ENCODE measurements at regions not wholly inside any gene's neighbourhood (a gene's known extent, or its start where the extent isn't known, plus 50 kb on each side); places are given as distances from the start of the nearest gene placed in this dataset.

- DNase-seq, result no peak
- H3K36me3 Mint-ChIP-seq, result no peaks in the 10 kb centered on the region
- H3K27ac Mint-ChIP-seq, result no peak overlapping the region
- H3K27me3 Mint-ChIP-seq, result no peaks in the 10 kb centered on the region
- H3K9me3 Mint-ChIP-seq, result no peaks in the 10 kb centered on the region
- H3K4me3 Mint-ChIP-seq, result no peak overlapping the region
- H3K4me1 Mint-ChIP-seq, result no peaks in the 10 kb centered on the region
These were observed 456.6 kb upstream of the DYNLRB2 start for GRCh38 chr16:80084163-80084562.

GRCh38 chr16:80082906-80083305 is 457.9 kb upstream of the DYNLRB2 start:
- no peaks in the 10 kb centered on the region for H3K4me1 Mint-ChIP-seq

DNA sequence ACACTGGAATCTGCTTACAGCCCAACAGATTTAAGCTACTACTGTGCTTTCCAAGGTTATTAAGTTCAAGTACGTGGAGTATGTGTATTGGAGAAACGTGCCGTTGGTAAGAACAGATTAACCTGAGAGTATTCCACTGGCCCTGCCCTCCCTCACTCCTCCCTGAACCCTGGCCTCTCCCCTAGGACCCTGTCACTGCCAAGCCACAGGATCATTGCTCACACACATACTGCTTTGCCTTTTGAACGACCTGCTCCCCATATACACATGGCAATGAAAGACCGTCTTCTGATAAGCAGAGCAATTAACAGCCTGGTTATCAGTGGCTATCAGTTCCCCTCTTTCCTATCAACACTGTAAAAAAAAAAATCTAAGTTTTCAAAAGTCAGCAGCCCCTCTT is 458.9 kb upstream of the DYNLRB2 start:
- DNase-seq, result no peak
- Mint-ChIP-seq H3K27ac (no peak overlapping the region), H3K4me3 (no peak overlapping the region), H3K27me3 (no peaks in the 10 kb centered on the region), H3K4me1 (no peaks in the 10 kb centered on the region), H3K36me3 (no peaks in the 10 kb centered on the region), H3K9me3 (no peaks in the 10 kb centered on the region)

More at GRCh38 chr16:80082906-80083305, 457.9 kb upstream of the DYNLRB2 start:
- no peak for DNase-seq
- no peaks in the 10 kb centered on the region for H3K36me3 Mint-ChIP-seq
- no peaks in the 10 kb centered on the region for H3K9me3 Mint-ChIP-seq
- H3K4me3 Mint-ChIP-seq, result no peak overlapping the region
- no peak overlapping the region for H3K27ac Mint-ChIP-seq
- H3K27me3 Mint-ChIP-seq, result no peaks in the 10 kb centered on the region

GRCh38 chr16:80080287-80080851 is 460.4 kb upstream of the DYNLRB2 start:
- Mint-ChIP-seq H3K27me3 (no peaks in the 10 kb centered on the region), H3K36me3 (no peaks in the 10 kb centered on the region), H3K4me1 (no peaks in the 10 kb centered on the region), H3K9me3 (no peaks in the 10 kb centered on the region), H3K4me3 (no peak overlapping the region), H3K27ac (no peak overlapping the region)
- DNase-seq, result no peak

GRCh38 chr16:80079072-80079471 is 461.7 kb upstream of the DYNLRB2 start:
- H3K4me1 Mint-ChIP-seq, result no peaks in the 10 kb centered on the region
- no peaks in the 10 kb centered on the region for H3K27me3 Mint-ChIP-seq
- DNase-seq, result no peak
- H3K36me3 Mint-ChIP-seq, result no peaks in the 10 kb centered on the region
- H3K4me3 Mint-ChIP-seq, result no peak overlapping the region
- H3K27ac Mint-ChIP-seq, result no peak overlapping the region
- no peaks in the 10 kb centered on the region for H3K9me3 Mint-ChIP-seq

GRCh38 chr16:80077696-80078095 is 463.1 kb upstream of the DYNLRB2 start:
- Mint-ChIP-seq H3K9me3 (no peaks in the 10 kb centered on the region), H3K27ac (no peak overlapping the region), H3K27me3 (no peaks in the 10 kb centered on the region), H3K4me3 (no peak overlapping the region), H3K36me3 (no peaks in the 10 kb centered on the region), H3K4me1 (no peaks in the 10 kb centered on the region)
- DNase-seq, result no peak

GRCh38 chr16:80074329-80074728 is 466.5 kb upstream of the DYNLRB2 start:
- no peaks in the 10 kb centered on the region for H3K4me1 Mint-ChIP-seq
- no peaks in the 10 kb centered on the region for H3K36me3 Mint-ChIP-seq
- H3K9me3 Mint-ChIP-seq, result no peaks in the 10 kb centered on the region
- H3K27me3 Mint-ChIP-seq, result no peaks in the 10 kb centered on the region
- H3K27ac Mint-ChIP-seq, result no peak overlapping the region
- no peak overlapping the region for H3K4me3 Mint-ChIP-seq
- DNase-seq, result no peak

DNA sequence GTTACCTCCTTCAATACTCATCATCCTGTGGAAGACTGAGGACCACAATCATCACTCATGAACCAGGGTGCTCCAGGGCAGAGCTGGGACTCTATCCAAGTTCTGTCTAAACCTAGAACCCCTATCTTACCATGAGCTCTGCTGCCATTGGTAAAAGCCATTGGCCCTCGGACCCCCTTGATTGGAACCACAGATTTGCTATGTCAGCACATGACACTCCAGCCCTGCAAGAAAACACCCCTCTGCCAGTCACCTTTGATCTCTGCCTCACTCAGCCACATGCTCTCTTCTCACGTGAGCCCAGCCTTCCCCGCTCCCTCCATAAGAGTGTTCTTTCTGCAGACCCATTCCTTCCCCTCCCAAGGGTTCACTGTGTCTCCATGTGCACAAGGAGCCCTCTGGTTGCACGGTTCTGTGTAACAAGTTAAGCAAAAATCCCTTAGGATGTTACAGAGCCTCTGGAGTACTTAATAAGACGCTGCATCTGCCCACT is 468.8 kb upstream of the DYNLRB2 start:
- no peak overlapping the region for H3K27ac Mint-ChIP-seq
- H3K36me3 Mint-ChIP-seq, result no peaks in the 10 kb centered on the region
- DNase-seq, result no peak
- H3K27me3 Mint-ChIP-seq, result no peaks in the 10 kb centered on the region
- no peaks in the 10 kb centered on the region for H3K9me3 Mint-ChIP-seq
- no peaks in the 10 kb centered on the region for H3K4me1 Mint-ChIP-seq
- no peak overlapping the region for H3K4me3 Mint-ChIP-seq

DNA sequence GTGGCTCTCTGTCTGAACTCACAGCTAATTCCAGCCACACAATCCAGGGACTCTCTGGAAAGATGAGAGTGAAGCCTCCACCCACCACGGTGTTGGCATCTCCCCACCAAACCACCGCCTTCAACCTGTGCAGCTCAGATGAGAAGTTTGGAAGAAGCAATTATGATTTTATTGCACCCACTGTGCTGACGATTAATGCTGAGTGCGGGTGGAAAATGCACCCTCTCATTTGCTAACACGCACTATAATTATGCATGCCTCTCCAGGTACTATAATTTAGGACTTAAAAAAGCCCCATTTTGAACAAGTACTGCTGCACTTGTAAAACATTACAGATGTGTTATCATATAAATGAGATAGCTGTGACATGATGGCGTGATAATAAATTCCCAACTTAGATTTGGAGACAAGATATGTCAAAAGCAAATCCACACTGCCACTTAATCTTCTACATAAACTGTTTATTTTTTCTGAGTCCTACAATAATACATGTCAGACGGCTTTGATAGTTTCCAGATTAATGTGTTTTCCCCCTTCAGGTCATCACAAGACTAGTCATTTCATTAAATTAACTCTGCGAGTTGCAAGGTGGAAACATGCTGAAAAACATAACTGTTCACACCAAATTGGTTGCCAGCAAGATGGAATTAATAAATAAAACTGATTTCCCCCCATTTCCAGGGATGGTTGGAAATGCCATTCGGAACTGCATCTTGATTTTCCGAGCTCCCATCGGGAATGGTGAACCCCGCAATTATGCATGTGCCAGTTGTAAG is 466.5 kb upstream of the MAF start:
- DNase-seq, result no peak
- H3K27me3 Mint-ChIP-seq, result peaks cover 4% of the 10 kb centered on the region
- H3K36me3 Mint-ChIP-seq, result no peaks in the 10 kb centered on the region
- no peak overlapping the region for H3K27ac Mint-ChIP-seq
- H3K4me3 Mint-ChIP-seq, result no peak overlapping the region
- no peaks in the 10 kb centered on the region for H3K4me1 Mint-ChIP-seq
- H3K9me3 Mint-ChIP-seq, result no peaks in the 10 kb centered on the region

DNA sequence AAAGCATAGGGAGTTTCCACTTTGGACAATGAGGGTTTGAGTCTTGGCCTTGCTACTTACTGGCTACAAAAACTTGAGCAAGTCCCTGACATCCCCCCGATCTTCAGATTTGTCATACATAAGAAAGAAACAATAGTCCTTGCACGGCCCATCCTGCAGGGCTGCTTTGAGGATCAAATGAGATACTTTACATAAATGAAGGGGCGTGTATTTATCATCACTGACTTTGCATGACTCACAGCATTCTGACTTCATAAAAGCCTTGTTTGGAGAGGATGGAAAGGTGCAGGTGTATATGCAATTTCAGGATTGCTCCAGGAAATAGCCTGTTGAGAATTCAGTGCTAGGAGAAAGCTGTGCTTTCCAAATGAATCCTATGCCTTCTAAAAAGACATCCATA is 465.0 kb upstream of the MAF start:
- Mint-ChIP-seq H3K4me1 (no peaks in the 10 kb centered on the region), H3K9me3 (no peaks in the 10 kb centered on the region), H3K4me3 (no peak overlapping the region), H3K36me3 (no peaks in the 10 kb centered on the region), H3K27ac (no peak overlapping the region), H3K27me3 (peaks cover 4% of the 10 kb centered on the region)
- DNase-seq, result no peak

- no peaks in the 10 kb centered on the region for H3K36me3 Mint-ChIP-seq
- no peaks in the 10 kb centered on the region for H3K4me1 Mint-ChIP-seq
- H3K27me3 Mint-ChIP-seq, result peaks cover 4% of the 10 kb centered on the region
- DNase-seq, result no peak
- H3K4me3 Mint-ChIP-seq, result no peak overlapping the region
- no peaks in the 10 kb centered on the region for H3K9me3 Mint-ChIP-seq
- H3K27ac Mint-ChIP-seq, result no peak overlapping the region
These were observed 463.2 kb upstream of the MAF start for GRCh38 chr16:80063713-80064069.

DNA sequence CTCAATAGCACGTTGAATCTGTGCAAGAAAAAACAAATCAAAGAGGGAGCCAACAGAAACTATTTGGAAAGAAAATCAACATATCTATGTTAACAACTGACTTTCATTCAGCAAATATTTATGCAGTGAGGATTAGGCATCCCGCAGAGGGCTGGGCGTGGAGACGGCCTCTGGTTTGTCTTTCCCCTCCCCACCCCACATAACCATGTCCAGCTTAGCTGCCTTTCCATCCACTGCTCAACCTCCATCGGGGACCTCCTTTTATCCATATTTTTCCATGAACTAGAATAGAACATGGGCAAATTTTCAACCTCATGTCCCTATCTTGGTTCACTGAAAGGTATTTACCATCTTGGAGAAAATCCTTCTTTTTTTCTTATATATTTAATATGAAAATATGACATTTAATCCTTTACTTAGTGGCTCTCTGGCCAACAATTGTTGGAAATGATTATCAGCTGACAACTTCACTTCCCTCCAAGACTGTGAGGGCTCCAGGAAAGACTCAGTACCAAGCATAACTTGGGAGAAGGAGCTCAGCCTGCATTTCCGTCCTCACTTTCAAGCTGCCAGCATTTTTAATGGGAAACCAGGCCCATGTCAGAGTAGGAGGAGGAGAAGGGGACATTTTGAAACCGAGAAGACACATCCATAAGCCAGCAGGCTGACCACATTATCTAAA is 462.6 kb upstream of the MAF start:
- no peaks in the 10 kb centered on the region for H3K36me3 Mint-ChIP-seq
- DNase-seq, result no peak
- no peaks in the 10 kb centered on the region for H3K9me3 Mint-ChIP-seq
- H3K27me3 Mint-ChIP-seq, result peaks cover 4% of the 10 kb centered on the region
- H3K4me1 Mint-ChIP-seq, result no peaks in the 10 kb centered on the region
- H3K4me3 Mint-ChIP-seq, result no peak overlapping the region
- no peak overlapping the region for H3K27ac Mint-ChIP-seq

DNA sequence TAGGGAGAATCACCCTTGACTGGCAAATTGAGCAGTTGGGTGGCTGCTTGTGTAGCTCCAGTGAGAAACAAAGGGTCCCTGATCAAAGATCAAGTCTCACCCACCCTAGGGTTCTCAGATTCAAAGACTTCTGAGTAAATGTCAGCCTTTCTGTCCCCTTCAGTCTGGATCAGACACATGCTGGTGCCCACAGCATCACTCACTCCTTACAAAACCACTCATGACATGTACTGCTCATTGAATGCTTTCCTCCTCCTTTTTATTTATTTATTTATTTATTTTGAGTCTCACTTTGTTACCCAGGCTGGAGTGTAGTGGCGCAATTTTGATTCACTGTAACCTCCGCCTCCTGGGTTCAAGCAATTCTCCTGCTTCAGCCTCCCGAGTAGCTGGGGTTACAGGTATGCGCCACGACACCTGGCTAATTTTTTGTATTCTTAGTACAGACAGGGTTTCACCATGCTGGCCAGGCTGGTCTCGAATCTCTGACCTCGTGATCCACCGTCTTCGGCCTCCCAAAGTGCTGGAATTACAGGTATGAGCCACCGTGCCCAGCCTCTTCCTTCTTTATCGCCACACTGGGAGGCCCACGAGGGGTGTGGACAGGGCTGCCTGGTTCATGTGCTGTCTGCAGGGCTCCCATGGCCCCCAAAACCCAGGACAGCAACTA is 462.0 kb upstream of the MAF start:
- Mint-ChIP-seq H3K4me3 (no peak overlapping the region), H3K27me3 (peaks cover 4% of the 10 kb centered on the region), H3K4me1 (no peaks in the 10 kb centered on the region), H3K9me3 (no peaks in the 10 kb centered on the region), H3K36me3 (no peaks in the 10 kb centered on the region), H3K27ac (no peak overlapping the region)
- no peak for DNase-seq

DNA sequence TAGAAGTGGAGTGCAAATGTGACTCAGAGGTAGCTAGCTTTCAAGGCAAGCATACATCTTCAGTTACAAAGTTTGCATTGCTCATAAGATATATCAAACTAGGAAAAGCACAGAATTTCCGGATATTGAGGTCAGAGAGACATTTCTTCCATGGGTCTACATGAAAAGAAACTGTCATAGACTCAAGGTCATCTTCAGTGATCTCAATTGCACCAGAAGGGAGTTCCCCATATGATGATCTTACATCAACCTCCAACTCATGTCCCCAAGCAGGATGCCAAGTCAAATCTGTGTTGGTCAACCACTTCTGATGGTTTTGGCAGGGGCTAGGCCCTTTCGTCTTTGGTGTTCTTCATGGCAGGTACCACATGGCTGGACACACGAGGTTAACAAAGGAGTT is 459.9 kb upstream of the MAF start:
- Mint-ChIP-seq H3K4me3 (no peak overlapping the region), H3K9me3 (no peaks in the 10 kb centered on the region), H3K27ac (no peak overlapping the region), H3K4me1 (no peaks in the 10 kb centered on the region), H3K36me3 (no peaks in the 10 kb centered on the region), H3K27me3 (peaks cover 4% of the 10 kb centered on the region)
- no peak for DNase-seq

DNA sequence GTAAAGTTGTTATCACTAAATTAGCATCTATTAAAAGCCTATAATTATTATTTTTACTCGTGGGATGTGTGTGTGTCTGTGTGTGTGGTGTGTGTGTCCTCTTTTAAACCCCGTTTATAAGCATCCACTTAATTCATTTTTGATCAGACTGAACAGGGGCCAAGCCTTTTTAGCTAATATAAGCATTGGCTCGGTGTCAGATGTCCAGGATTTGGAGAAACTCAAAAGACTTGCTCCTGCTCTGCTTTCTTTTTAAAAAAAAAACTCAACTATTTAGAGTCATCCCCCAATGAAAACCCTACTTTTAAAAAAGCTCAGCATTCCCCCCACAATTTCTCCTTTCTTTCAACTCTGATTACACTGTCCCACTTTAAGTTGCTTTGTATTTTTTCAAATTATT is 459.3 kb upstream of the MAF start:
- no peak for DNase-seq
- Mint-ChIP-seq H3K27ac (no peak overlapping the region), H3K36me3 (no peaks in the 10 kb centered on the region), H3K9me3 (no peaks in the 10 kb centered on the region), H3K4me1 (no peaks in the 10 kb centered on the region), H3K27me3 (peaks cover 4% of the 10 kb centered on the region), H3K4me3 (no peak overlapping the region)
